GM03348 (cell line): ENCODE measurements at regions not wholly inside any gene's neighbourhood (a gene's known extent, or its start where the extent isn't known, plus 50 kb on each side); places are given as distances from the start of the nearest gene placed in this dataset.
A peak's percentile ranks its signal among the peaks of the same experiment; 100 is the strongest.
"Not testable (repeated sequence)": the region's sequence is repeated elsewhere in the genome, so short reads cannot be mapped to it uniquely, and the experiment has no call there.

Experiments used
- DNase-seq: peaks from one replicate; pipeline ENCODE4 v3.0.0; 2012; ENCODE audit warnings: low spot score

GRCh38 chr16:9647981-9648701, 534.1 kb downstream of the GRIN2A start:
- peak; percentile 65 for DNase-seq

GRCh38 chr16:9650284-9650683, 531.9 kb downstream of the GRIN2A start:
- no peak for DNase-seq

DNA sequence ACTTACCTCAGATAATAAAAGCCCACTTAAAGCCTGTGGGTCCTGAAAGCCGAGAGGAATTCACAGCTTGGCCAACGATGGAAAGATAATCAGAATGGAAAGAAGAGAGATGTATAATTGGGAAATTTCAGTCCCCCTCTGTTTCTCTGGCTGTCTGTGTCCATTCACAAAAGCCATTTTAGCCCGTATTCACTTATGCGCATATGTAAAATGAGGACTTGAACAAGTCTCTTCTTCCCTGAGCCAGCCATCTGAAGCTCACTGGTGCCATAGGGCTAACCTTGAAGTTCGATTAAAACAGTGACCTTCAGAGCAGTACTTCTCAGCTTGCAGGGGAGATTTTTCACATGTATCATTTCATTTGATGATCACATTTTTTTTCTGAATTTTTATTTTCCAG, 527.2 kb downstream of the GRIN2A start:
- no peak for DNase-seq

DNA sequence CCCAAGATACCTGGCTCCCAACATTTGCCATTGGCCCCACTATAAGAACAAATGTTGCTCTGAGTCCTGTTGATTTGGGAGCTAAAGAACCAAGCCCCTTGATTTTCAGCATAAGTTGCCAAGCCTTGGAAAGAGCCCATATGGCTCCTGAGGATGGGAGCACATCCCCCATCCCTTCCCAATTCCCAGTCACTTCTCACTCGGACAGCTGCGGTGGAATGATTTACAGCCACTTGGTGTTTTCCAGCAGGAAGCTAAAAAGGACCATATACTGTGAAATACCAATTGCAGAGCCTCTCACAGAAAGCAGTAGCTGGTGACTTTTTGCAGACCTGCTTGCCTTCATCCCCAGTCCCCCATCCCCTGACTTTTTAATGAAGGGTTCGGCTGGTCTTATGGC, 524.6 kb downstream of the GRIN2A start:
- DNase-seq = no peak

- DNase-seq = no peak
These were observed 524.1 kb downstream of the GRIN2A start for GRCh38 chr16:9658164-9658563.

GRCh38 chr16:9658586-9658985, 523.6 kb downstream of the GRIN2A start:
- DNase-seq = no peak

- no peak for DNase-seq
These were observed 521.3 kb downstream of the GRIN2A start for GRCh38 chr16:9660898-9661297.

- DNase-seq = no peak
These were observed 520.8 kb downstream of the GRIN2A start for GRCh38 chr16:9661336-9662017.

- no peak for DNase-seq
These were observed 518.6 kb downstream of the GRIN2A start for GRCh38 chr16:9663588-9663987.

GRCh38 chr16:9665851-9666271, 516.4 kb downstream of the GRIN2A start:
- DNase-seq = no peak

GRCh38 chr16:9666834-9667480, 515.3 kb downstream of the GRIN2A start:
- no peak for DNase-seq

- DNase-seq = no peak
These were observed 512.2 kb downstream of the GRIN2A start for GRCh38 chr16:9670033-9670432.

DNA sequence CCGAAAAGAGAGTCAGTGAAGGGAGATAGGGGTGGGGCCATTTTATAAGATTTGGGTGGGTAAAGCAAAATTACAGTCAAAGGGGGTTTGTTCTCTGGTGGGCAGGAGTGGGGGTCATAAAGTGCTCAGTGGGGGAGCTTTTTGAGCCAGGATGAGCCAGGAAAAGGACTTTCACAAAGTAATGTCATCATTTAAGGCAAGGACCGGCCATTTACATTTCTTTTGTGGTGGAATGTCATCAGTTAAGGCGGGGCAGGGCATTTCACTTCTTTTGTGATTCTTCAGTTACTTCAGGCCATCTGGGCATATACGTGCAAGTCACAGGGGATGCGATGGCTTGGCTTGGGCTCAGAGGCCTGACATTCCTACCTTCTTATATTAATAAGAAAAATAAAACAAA, 511.6 kb downstream of the GRIN2A start:
- not testable (repeated sequence) for DNase-seq

- not testable (repeated sequence) for DNase-seq
These were observed 505.5 kb downstream of the GRIN2A start for GRCh38 chr16:9676560-9677300.

GRCh38 chr16:9677301-9677653, 505.0 kb downstream of the GRIN2A start:
- no peak for DNase-seq

- no peak for DNase-seq
These were observed 502.9 kb downstream of the GRIN2A start for GRCh38 chr16:9679213-9679767.

DNA sequence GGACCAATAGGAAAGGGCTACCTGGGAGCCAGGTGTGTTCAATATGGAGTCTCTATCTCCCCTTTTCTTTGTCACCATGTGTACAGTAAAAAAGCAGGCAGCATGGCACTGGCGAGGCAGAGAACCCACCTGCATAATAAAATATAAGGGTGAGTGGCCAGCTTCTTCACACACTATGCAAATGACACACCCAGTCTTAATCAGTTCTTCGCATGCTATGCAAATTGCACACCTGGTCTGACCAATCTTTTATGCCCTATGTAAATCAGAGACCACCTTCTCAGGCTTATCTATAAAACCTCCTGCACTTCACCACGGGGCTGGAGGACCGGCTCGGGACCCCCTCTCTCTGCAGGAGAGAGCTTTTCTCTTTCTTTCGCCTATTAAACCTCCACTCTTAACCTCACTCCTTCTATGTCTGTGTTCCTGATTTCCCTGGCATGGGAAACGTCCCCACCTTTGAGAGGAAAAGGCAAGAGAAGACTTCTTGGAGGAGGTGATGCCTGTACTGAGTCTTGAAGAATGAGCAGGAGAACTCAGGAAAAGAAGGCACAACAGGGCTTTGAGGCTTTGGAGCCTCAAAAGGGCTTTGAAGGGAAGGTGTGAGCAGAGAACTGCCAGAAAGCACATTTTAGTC, 502.1 kb downstream of the GRIN2A start:
- no peak for DNase-seq

DNA sequence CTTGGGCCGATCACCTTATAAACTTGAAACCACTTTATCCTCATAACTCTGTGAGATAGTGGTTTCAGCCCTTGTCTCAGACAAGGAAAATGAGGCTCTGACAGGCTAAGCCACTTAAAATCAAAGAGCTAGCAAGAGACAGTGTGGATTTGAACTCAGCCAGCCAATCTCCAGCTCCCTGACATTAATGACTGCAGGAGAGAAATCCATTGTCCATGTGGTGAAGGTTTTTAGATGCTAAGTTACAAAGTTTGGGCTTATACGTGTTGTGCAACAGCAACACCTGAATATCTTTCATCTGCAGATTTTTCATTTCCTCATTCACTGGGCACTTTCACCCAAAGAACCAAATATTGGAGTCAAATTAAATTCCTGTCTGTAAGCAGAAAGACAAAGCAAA, 501.3 kb downstream of the GRIN2A start:
- DNase-seq = no peak

DNA sequence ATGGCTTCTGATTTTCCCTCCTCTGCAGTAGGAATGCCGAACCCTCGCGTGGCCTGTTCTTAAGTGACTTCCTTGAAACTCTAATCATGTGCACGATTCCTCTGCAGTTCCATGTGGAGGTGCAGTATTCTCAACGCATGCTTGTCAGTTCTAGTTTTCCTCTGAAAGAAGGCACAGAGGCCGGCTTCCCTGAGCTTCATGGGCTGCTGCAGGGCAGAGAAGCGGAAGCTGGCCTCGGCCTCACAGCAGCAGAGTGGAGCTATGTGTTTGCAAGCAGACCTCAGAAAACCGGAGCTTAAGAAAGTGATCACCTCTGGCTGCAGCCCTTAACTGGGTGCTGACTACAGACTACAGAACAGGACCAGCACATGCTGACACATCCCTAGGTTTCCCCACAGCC, 500.7 kb downstream of the GRIN2A start:
- no peak for DNase-seq

DNA sequence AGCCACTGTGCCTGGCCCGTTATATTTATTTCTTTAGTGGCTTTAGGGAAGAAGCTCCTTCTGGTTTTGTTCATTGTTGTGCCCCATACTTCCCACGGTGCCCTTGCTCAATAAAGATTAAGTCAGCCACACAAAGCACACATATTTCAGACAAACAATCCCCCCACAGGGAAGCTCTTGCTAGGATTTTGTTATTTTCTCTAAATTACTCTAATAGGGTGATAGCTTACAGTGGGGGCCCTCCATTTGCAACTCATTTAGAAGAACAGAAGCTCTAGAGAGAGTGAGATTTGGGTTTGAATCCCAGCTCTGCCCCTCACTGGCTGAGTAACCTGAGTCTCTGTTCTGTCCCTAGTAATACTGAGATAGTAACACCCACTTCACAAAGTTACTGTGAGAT, 499.9 kb downstream of the GRIN2A start:
- DNase-seq = no peak

DNA sequence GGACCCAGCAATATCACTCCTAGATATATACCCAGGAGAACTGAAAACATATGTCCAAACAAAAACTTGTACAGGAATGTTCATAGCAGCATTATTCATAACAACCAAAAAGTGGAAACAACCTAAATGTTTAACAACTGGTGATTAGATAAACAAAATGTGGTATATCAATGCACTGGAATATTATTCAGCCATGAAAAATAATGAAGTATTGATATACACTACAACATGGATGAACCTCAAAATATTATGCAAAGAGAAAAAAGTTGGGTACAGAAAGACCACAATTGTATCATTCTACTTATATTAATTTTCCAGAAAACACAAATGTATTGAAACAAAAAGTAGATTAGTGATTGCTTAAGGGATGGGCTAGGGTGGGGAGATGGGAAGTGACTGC, 498.6 kb downstream of the GRIN2A start:
- DNase-seq = no peak
